DMS 273 (cell line): ENCODE measurements at regions not wholly inside any gene's neighbourhood (a gene's known extent, or its start where the extent isn't known, plus 50 kb on each side); places are given as distances from the start of the nearest gene placed in this dataset.

Source experiments
- DNase-seq: peaks from one replicate; lab custom pipeline; 2025; ENCODE audit not compliant: unreplicated experiment; lab: John Stamatoyannopoulos, UW

- no peak for DNase-seq
Observed at GRCh38 chr20:57071954-57072583, 194.4 kb downstream of the BMP7 start.

DNA sequence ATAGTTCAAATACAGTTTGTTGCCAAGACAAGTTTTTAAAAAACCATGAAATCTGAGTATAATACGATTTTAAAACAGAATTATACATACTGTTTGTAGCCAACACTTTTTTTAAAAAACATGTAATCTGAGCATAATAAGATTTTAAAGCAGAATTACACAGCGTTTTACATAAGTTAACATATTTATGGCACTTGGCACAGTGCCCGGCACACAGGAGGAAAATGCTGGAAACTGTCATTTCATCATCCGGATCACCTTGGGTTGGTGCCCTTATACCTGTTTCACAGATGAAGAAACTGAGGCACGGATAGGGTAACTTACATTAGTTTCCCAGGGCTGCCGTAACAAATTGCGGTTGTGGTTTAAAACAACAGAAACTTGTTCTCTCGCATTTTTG is 193.0 kb downstream of the BMP7 start:
- peak; percentile 9 for DNase-seq

DNA sequence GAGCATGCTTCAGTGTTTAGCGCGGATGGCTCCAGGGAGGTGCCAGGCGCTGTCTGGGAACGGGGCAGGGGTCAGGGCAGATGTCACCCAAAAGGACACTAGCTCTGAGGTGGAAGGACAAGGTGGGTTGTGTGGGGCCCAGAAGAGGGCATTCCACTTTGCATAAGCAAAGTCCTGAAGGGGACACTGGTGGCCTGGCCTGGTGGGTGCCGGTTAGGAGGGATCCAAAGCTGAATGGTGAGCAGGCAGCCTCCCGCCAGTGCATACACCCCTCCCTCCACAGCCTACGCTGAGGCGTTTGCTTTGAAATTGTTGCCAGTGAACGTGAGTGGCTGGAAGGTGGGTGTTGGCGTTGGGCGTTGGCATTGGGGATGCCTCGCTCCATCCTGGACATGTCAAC is 192.1 kb downstream of the BMP7 start:
- no peak for DNase-seq

GRCh38 chr20:57075181-57075580 is 191.3 kb downstream of the BMP7 start:
- no peak for DNase-seq

GRCh38 chr20:57075603-57076002 is 190.8 kb downstream of the BMP7 start:
- no peak for DNase-seq

GRCh38 chr20:57076152-57076652 is 190.2 kb downstream of the BMP7 start:
- no peak for DNase-seq

DNA sequence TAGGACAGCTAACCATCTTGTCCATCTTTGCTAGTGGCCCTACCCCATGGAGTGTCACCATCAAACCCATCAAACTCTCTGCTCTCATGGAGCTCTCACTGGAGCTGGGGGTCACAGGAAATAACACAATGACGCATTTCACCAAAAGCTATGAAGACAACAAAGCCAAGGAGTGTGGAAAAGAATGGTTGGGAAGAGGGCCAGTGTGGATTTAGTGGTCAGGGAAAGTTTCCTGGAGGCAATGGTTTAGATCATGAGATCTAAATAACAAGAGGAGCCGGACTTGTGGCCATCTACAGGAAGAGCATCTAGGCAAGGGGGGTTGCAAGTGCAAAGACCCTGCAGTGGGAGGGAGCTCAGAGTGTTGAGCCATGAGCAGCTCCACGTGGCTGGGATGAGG is 189.5 kb downstream of the BMP7 start:
- no peak for DNase-seq

DNA sequence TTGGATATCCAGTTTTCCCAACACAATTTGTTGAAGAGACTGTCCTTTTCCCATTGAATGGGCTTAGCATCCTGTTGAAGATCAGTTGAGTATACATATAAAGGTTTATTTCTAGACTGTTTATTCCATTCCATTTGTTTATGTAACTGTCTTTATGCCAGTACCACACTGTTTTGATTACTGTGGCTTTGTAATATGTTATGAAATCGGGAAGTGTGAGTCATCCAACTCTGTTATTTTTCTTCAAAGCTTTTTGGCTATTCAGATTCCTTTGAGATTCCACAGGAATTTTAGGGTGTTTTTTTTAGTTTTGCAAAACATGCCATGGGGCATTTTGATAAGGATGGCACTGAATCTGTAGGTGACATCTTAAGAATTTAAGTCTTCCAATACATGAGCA is 188.3 kb downstream of the BMP7 start:
- no peak for DNase-seq

- no peak for DNase-seq
Observed at GRCh38 chr20:57079031-57080005, 187.1 kb downstream of the BMP7 start.

DNA sequence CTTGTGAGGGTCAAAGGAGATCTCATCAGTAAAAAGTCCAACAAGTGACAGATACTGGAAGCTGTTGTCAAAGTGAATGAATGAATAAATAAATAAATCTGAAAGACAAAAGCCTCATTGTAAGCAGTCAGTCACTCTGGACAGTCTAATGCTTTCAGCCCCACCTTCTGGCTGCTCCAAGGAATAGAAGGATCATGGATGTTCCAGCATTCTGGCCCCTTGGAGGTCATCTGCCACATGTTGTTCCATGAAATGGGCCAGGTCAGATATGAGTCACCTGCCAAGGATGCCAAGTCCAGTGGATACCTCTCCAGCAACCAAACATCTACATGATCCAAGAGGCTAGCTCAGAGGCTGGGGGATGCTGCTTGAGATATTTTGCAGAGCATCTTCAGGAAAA is 185.6 kb downstream of the BMP7 start:
- peak; percentile 28 for DNase-seq

- peak; percentile 90 for DNase-seq
Observed at GRCh38 chr20:57082357-57082945, 184.0 kb downstream of the BMP7 start.

DNA sequence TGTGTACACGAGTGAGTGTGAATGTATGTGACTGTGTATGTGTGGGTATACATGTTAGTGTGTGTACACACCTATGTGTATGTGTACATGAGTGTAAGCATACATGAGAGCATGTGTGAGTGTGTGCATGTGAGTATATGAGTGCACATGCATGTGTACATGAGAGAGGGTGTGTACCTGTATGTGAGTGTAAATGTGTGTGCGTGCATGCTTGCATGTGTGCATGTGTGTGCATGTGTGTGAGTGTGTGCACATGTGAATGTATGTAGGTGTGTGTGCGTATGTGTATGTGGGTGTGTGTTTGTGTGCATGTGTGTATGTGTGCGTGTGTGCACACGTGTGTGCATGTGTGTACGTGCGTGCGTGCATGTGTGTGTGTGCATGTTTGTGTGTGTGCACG is 183.4 kb downstream of the BMP7 start:
- DNase-seq, result no peak

- no peak for DNase-seq
Observed at GRCh38 chr20:57086066-57086465, 180.4 kb downstream of the BMP7 start.

DNA sequence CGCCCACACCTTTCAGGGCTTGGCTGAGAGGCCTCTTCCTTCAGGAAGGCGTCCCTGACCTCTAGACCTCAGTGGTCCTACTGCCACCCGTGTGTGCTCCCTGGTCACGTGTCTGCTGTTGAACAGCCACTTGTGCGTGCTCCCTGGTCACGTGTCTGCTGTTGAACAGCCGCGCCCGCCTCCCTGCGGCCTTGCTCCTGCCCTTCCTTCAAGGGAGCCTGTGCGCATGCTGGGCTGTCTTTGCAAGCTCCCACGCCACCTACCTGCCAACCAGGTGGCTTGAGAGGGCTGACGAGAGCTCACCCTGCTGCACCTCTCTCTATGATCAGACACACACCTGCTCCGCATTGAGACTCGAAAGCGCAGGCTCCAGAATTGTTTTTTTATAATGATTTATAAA is 179.3 kb downstream of the BMP7 start:
- DNase-seq, result no peak

GRCh38 chr20:57087705-57088104 is 178.7 kb downstream of the BMP7 start:
- DNase-seq, result no peak

DNA sequence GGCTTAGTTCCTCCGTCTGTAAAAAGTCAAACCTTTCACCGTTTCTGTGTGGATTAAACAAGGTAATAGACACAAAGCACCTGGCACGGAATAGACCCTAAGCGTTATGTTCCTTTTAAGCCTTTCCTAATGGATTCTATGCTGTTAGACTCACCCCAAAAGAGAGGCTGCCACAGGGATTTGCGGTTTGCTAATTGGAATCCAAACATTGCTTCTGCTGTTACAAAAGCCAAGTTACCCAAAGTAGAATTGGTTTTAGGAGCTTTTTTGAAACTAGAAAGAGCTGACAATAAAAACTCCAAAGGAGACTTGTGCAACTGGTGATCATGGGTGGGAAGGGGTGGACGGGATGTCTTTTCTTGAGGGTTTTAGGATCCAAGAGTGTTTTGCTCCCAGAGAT is 178.0 kb downstream of the BMP7 start:
- DNase-seq, result peak; percentile 30

- peak; percentile 82 for DNase-seq
Observed at GRCh38 chr20:57089699-57090144, 176.7 kb downstream of the BMP7 start.

- DNase-seq, result no peak
Observed at GRCh38 chr20:57090590-57091560, 175.6 kb downstream of the BMP7 start.

DNA sequence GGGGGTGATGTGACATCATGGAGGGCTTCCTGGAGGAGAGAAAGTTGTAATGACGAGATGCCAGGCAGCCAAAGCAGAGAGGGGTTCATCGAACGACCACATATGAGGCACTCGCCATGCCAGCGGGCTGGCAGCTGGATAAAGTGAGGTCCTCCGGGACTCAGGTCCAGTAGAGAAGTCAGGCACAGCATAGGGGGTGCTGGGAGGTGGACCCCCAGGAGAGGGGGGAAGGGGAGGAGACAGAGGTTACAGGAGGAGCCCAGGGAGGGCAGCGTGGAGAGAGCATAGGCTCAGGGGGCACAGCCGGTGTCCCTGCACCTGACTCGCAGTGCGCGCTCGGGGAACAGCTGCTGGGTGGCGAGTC is 174.7 kb downstream of the BMP7 start:
- DNase-seq, result no peak

- DNase-seq, result peak; percentile 87
Observed at GRCh38 chr20:57092112-57092899, 174.1 kb downstream of the BMP7 start.
